H1 (cell line): ENCODE measurements at regions not wholly inside any gene's neighbourhood (a gene's known extent, or its start where the extent isn't known, plus 50 kb on each side); places are given as distances from the start of the nearest gene placed in this dataset.
A peak's percentile ranks its signal among the peaks of the same experiment; 100 is the strongest.

Source experiments
- CTCF ChIA-PET: fragments of 300-600 bp; sonication (Branson Sonifier 250); formaldehyde crosslinking; loops from one replicate; lab custom pipeline; 2021; ENCODE audit not compliant: partially characterized antibody; lab: Charles Lee
- POLR2A ChIA-PET: fragments of 300-600 bp; sonication (Branson Sonifier 250); formaldehyde crosslinking; loops from one replicate; lab custom pipeline; 2021; ENCODE audit warnings: inconsistent platforms; ENCODE audit not compliant: partially characterized antibody; lab: Charles Lee
- DNase-seq, 2 experiments: peaks; one replicate each; pipeline versions ENCODE4 v3.0.0 to v3.0.0-alpha.2; 2010 to 2022; ENCODE audit warnings: low spot score in 2 of 2, low read depth in 1 of 2, mixed read lengths in 1 of 2
- FAIRE-seq: peaks from 2 replicates; lab custom pipeline; 2011; peaks lifted over from hg19 to GRCh38; lab: Jason Lieb, UNC
- H2AFZ ChIP-seq: 2 replicates; pipeline ENCODE4 v1.8.1; 2012; ENCODE audit warnings: low read length, inconsistent platforms
- H2AK5ac ChIP-seq: 2 replicates; pipeline ENCODE4 v1.6.1; 2013; ENCODE audit warnings: low read depth, low read length
- H2BK120ac ChIP-seq: replicated peaks from 2 replicates; pipeline ENCODE3; 2013; ENCODE audit warnings: low read depth, low read length, inconsistent platforms
- H2BK12ac ChIP-seq: 2 replicates; pipeline ENCODE4 v1.6.1; 2013; ENCODE audit warnings: low read depth, low read length
- H2BK15ac ChIP-seq: 2 replicates; pipeline ENCODE4 v1.6.1; 2013; ENCODE audit warnings: low read length
- H2BK20ac ChIP-seq: 2 replicates; pipeline ENCODE4 v1.6.1; 2013; ENCODE audit warnings: low read length
- H2BK5ac ChIP-seq: 2 replicates; pipeline ENCODE4 v1.6.1; 2013; ENCODE audit warnings: low read depth, low read length
- H3K14ac ChIP-seq: 2 replicates; pipeline ENCODE4 v1.6.1; 2013; ENCODE audit warnings: inconsistent platforms; ENCODE audit not compliant: insufficient read length
- H3K18ac ChIP-seq: 2 replicates; pipeline ENCODE4 v1.6.1; 2013; ENCODE audit warnings: low read length; ENCODE audit errors: extremely low read depth
- H3K23ac ChIP-seq: 2 replicates; pipeline ENCODE4 v1.6.1; 2013; ENCODE audit warnings: inconsistent platforms; ENCODE audit not compliant: insufficient read length
- H3K23me2 ChIP-seq: 2 replicates; pipeline ENCODE4 v1.6.1; 2013; ENCODE audit warnings: low read depth, low read length
- H3K27ac ChIP-seq: 2 replicates; pipeline ENCODE4 v1.6.1; 2011; ENCODE audit warnings: low read depth, low read length, inconsistent platforms
- H3K27me3 ChIP-seq, 4 experiments: replicated peaks in 1 of 4; 1 replicate in 1 of 4; 2 replicates in 3 of 4; pipeline versions ENCODE4 v1.6.1 to v1.8.1; 2011 to 2013; ENCODE audit warnings: low read length in 3 of 4, mild to moderate bottlenecking in 3 of 4, inconsistent platforms in 2 of 4, mixed read lengths in 2 of 4, moderate library complexity in 1 of 4; ENCODE audit not compliant: control insufficient read depth in 3 of 4, insufficient read depth in 3 of 4; ENCODE audit errors: extremely low read depth in 1 of 4
- H3K36me3 ChIP-seq, 4 experiments: 2 replicates each; pipeline versions ENCODE4 v1.6.1 to v1.8.1; 2011 to 2013; ENCODE audit warnings: mild to moderate bottlenecking in 4 of 4, low read length in 3 of 4, moderate library complexity in 2 of 4, control low read depth in 1 of 4, inconsistent platforms in 1 of 4; ENCODE audit not compliant: insufficient read depth in 4 of 4, control insufficient read depth in 2 of 4
- H3K4ac ChIP-seq: replicated peaks from 2 replicates; pipeline ENCODE3; 2013; ENCODE audit warnings: low read length, low read depth, mixed read lengths, inconsistent platforms; ENCODE audit not compliant: insufficient read length
- H3K4me1 ChIP-seq, 4 experiments: replicated peaks in 1 of 4; 1 replicate in 1 of 4; 2 replicates in 3 of 4; pipeline versions ENCODE4 v1.6.1 to v1.8.1; 2011 to 2013; ENCODE audit warnings: low read length in 3 of 4, inconsistent platforms in 2 of 4, mixed read lengths in 1 of 4; ENCODE audit not compliant: insufficient read depth in 4 of 4, control insufficient read depth in 3 of 4
- H3K4me2 ChIP-seq, 2 experiments: 2 replicates each; pipeline versions ENCODE4 v1.6.1 to v1.8.1; 2011 to 2013; ENCODE audit warnings: low read depth in 2 of 2, low read length in 2 of 2, control low read depth in 1 of 2, inconsistent platforms in 1 of 2, mild to moderate bottlenecking in 1 of 2; ENCODE audit not compliant: insufficient read depth in 1 of 2
- H3K4me3 ChIP-seq, 4 experiments: fragments of 200-600, 300-600 bp in 1 of 4; sonication (generic), shearing (Covaris generic), sonication (Bioruptor Twin) in 1 of 4; 2 replicates each; pipeline versions ENCODE4 v1.5.1 to v1.8.1; 2011 to 2016; ENCODE audit warnings: low read length in 4 of 4, low read depth in 3 of 4, control low read depth in 2 of 4, inconsistent platforms in 2 of 4, mild to moderate bottlenecking in 2 of 4, mixed read lengths in 1 of 4, moderate library complexity in 1 of 4; ENCODE audit not compliant: insufficient read depth in 2 of 4; ENCODE audit errors: extremely low read depth in 1 of 4
- H3K56ac ChIP-seq: replicated peaks from 2 replicates; pipeline ENCODE3; 2013; ENCODE audit warnings: low read depth, mild to moderate bottlenecking, mixed read lengths, low read length, inconsistent platforms; ENCODE audit not compliant: insufficient read length
- H3K79me1 ChIP-seq: 2 replicates; pipeline ENCODE4 v1.6.1; 2013; ENCODE audit warnings: low read depth, low read length, control low read depth
- H3K79me2 ChIP-seq, 2 experiments: 2 replicates each; pipeline versions ENCODE4 v1.6.1 to v1.8.1; 2012 to 2013; ENCODE audit warnings: low read length in 2 of 2, mild to moderate bottlenecking in 2 of 2, inconsistent platforms in 1 of 2; ENCODE audit not compliant: insufficient read depth in 2 of 2, control insufficient read depth in 1 of 2
- H3K9ac ChIP-seq, 4 experiments: replicated peaks in 1 of 4; 1 replicate in 1 of 4; 2 replicates in 3 of 4; pipeline versions ENCODE4 v1.6.1 to v1.8.1; 2011 to 2013; ENCODE audit warnings: low read depth in 3 of 4, low read length in 3 of 4, control low read depth in 2 of 4, mild to moderate bottlenecking in 2 of 4, moderate library complexity in 2 of 4, inconsistent platforms in 1 of 4; ENCODE audit errors: extremely low read depth in 1 of 4
- H3K9me3 ChIP-seq, 2 experiments: 2 replicates each; pipeline versions ENCODE4 v1.6.1 to v1.8.1; 2012 to 2013; ENCODE audit warnings: mild to moderate bottlenecking in 2 of 2, moderate library complexity in 2 of 2, control low read depth in 1 of 2, inconsistent platforms in 1 of 2, low read depth in 1 of 2, low read length in 1 of 2, mixed read lengths in 1 of 2; ENCODE audit not compliant: insufficient read depth in 2 of 2
- H4K20me1 ChIP-seq, 2 experiments: replicated peaks in 1 of 2; 2 replicates each; pipeline versions ENCODE3 to v1.8.1; 2011 to 2013; ENCODE audit warnings: inconsistent platforms in 2 of 2, low read length in 2 of 2, mild to moderate bottlenecking in 1 of 2; ENCODE audit not compliant: insufficient read depth in 2 of 2, control insufficient read depth in 1 of 2
- H4K5ac ChIP-seq: 2 replicates; pipeline ENCODE4 v1.6.1; 2013; ENCODE audit warnings: low read length, low read depth, mixed read lengths, inconsistent platforms; ENCODE audit not compliant: insufficient read length
- H4K8ac ChIP-seq: 2 replicates; pipeline ENCODE4 v1.8.0; 2013; ENCODE audit warnings: mild to moderate bottlenecking, moderate library complexity, low read length, inconsistent platforms; ENCODE audit not compliant: insufficient read depth; ENCODE audit errors: extremely low read depth
- H4K91ac ChIP-seq: replicated peaks from 2 replicates; pipeline ENCODE3; 2013; ENCODE audit warnings: low read length, mixed read lengths, inconsistent platforms; ENCODE audit not compliant: insufficient read length
- BRCA1 ChIP-seq: IDR thresholded peaks from 2 replicates; pipeline ENCODE4 v1.6.1; 2012; ENCODE audit warnings: low read depth, low read length, improper control_type of control experiment
- CBX8 ChIP-seq: fragments of 300-800, 300-1000 bp; sonication (generic); IDR thresholded peaks from 2 replicates; pipeline ENCODE4 v1.7.1; 2016; ENCODE audit warnings: low read depth, low read length, borderline replicate concordance
- CEBPB ChIP-seq: IDR thresholded peaks from 2 replicates; pipeline ENCODE4 v1.6.1; 2012; ENCODE audit warnings: low read depth, low read length
- CTBP2 ChIP-seq: IDR thresholded peaks from 2 replicates; pipeline ENCODE4 v1.7.0; 2011; ENCODE audit warnings: borderline replicate concordance, mild to moderate bottlenecking, moderate library complexity, mixed read lengths, low read length; ENCODE audit not compliant: insufficient read depth, insufficient read length
- CTCF ChIP-seq, 3 experiments: IDR thresholded peaks; 1 replicate in 2 of 3; 2 replicates in 1 of 3; pipeline versions ENCODE4 v1.5.1 to v1.6.1; 2011; ENCODE audit warnings: low read length in 3 of 3, mild to moderate bottlenecking in 3 of 3, inconsistent platforms in 2 of 3, low read depth in 1 of 3, moderate library complexity in 1 of 3; ENCODE audit not compliant: insufficient read depth in 1 of 3; ENCODE audit errors: control extremely low read depth in 1 of 3
- EZH2 ChIP-seq: fragments of 200-600 bp; sonication (generic); IDR thresholded peaks from 2 replicates; pipeline ENCODE4 v1.7.1; 2012; ENCODE audit warnings: low read depth, mild to moderate bottlenecking, moderate library complexity, low read length, inconsistent platforms; ENCODE audit not compliant: severe bottlenecking
- GTF2F1 ChIP-seq: IDR thresholded peaks from 2 replicates; pipeline ENCODE4 v1.6.1; 2012; ENCODE audit warnings: low read depth, low read length, improper control_type of control experiment, borderline replicate concordance
- SIRT6 ChIP-seq: IDR thresholded peaks from one replicate; pipeline ENCODE4 v1.7.1; 2012; ENCODE audit warnings: low read length, inconsistent platforms
- SP1 ChIP-seq: IDR thresholded peaks from 2 replicates; pipeline ENCODE4 v1.6.1; 2011; ENCODE audit warnings: low read depth, low read length
- SP4 ChIP-seq: IDR thresholded peaks from 2 replicates; pipeline ENCODE4 v1.6.1; 2012; ENCODE audit warnings: low read length, inconsistent platforms
- TAF1 ChIP-seq: IDR thresholded peaks from 2 replicates; pipeline ENCODE4 v1.6.1; 2011; ENCODE audit warnings: mild to moderate bottlenecking, low read depth, low read length
- WGBS, 2 experiments: shearing (Covaris generic) in 1 of 2; methylation state at CpG; one replicate each; pipeline versions ENCODE4 v1.1.6 to v1.1.7; 2013 to 2015; ENCODE audit warnings: low lambda C conversion rate in 2 of 2, mixed read lengths in 2 of 2, inconsistent platforms in 1 of 2, low coverage in 1 of 2, missing lambda C conversion rate in 1 of 2; ENCODE audit not compliant: insufficient replicate concordance in 2 of 2, insufficient coverage in 1 of 2, insufficient read length in 1 of 2; ENCODE audit errors: extremely low coverage in 1 of 2, missing lambda C conversion rate in 1 of 2; 5-methylcytosine and 5-hydroxymethylcytosine counted together

- no peak overlapping the region for H4K91ac ChIP-seq
- no peaks in the 10 kb centered on the region for H4K20me1 ChIP-seq
- H3K36me3 ChIP-seq = no peaks in the 10 kb centered on the region
- H3K9me3 ChIP-seq = no peaks in the 10 kb centered on the region
- H3K4me3 ChIP-seq = no peak overlapping the region
- no peak overlapping the region for H4K5ac ChIP-seq
- H3K18ac ChIP-seq = no peak overlapping the region
- peak; percentile 62 for FAIRE-seq
- H3K56ac ChIP-seq = no peak overlapping the region
- H3K23ac ChIP-seq = no peak overlapping the region
- H3K4ac ChIP-seq = no peak overlapping the region
- 74% methylated on average over 9 of the region's 9 CpGs; no CpG with 5 or more reads in 1 of the 2 experiments for WGBS, 2 experiments
- H2BK120ac ChIP-seq = no peak overlapping the region
- H2BK12ac ChIP-seq = no peak overlapping the region
- no peaks in the 10 kb centered on the region for H3K27me3 ChIP-seq
- ChIA-PET POLR2A (no interaction called here), CTCF (interaction anchor here (1.8 to 3.8 kb wide), 3 partner anchors 11 to 61 kb away, joined by 4 to 26 read pairs (median 5); no protein-coding TSS in a partner anchor)
- no peak overlapping the region for H3K14ac ChIP-seq
- H3K9ac ChIP-seq = no peak overlapping the region
- H2BK15ac ChIP-seq = no peak overlapping the region
- H3K4me2 ChIP-seq = peak overlapping the region in 1 of 2 experiments; percentile 30; a peak in 1 of 4 replicates
- no peak overlapping the region for H4K8ac ChIP-seq
- no peak overlapping the region for H2BK20ac ChIP-seq
- H3K79me1 ChIP-seq = no peaks in the 10 kb centered on the region
- no peak for DNase-seq
- H2AFZ ChIP-seq = peak overlapping the region; percentile 47; the same call in 1 of the 2 replicates
- H2BK5ac ChIP-seq = no peak overlapping the region
- no peak overlapping the region for H2AK5ac ChIP-seq
- no peaks in the 10 kb centered on the region; the same call in 1 of the 2 replicates for H3K23me2 ChIP-seq
- H3K79me2 ChIP-seq = no peaks in the 10 kb centered on the region
- no peak overlapping the region for H3K27ac ChIP-seq
- peaks cover 0 to 8% (median 0%) of the 10 kb centered on the region in 4 experiments; a peak in 1 of 7 replicates for H3K4me1 ChIP-seq
- TF ChIP-seq CBX8 (no peak), EZH2 (no peak), SIRT6 (no peak), CTBP2 (no peak), TAF1 (no peak), CEBPB (no peak), GTF2F1 (no peak), SP4 (no peak), SP1 (no peak), BRCA1 (no peak), CTCF (IDR thresholded peaks at IDR 0.05; ENCODE audit: control extremely low read depth in 1 of 3, insufficient read depth in 1 of 3, low read depth in 1 of 3, low read length in 3 of 3) (no peak)
Measured at GRCh38 chr14:30260833-30261607, 297.9 kb upstream of the G2E3 start.
